GM12892 (cell line): ENCODE measurements at regions not wholly inside any gene's neighbourhood (a gene's known extent, or its start where the extent isn't known, plus 50 kb on each side); places are given as distances from the start of the nearest gene placed in this dataset.

Source experiments
- POLR2A ChIP-seq: IDR thresholded peaks from 2 replicates; pipeline ENCODE4 v1.6.1; 2011; ENCODE audit warnings: low read depth, low read length, control low read depth
- POLR2AphosphoS5 ChIP-seq: IDR thresholded peaks from 2 replicates; pipeline ENCODE4 v1.6.1; 2011; ENCODE audit warnings: low read depth, low read length, control low read depth
- TAF1 ChIP-seq: IDR thresholded peaks from 2 replicates; pipeline ENCODE4 v1.6.1; 2011; ENCODE audit warnings: low read depth, mild to moderate bottlenecking, control low read depth, low read length, borderline replicate concordance

DNA sequence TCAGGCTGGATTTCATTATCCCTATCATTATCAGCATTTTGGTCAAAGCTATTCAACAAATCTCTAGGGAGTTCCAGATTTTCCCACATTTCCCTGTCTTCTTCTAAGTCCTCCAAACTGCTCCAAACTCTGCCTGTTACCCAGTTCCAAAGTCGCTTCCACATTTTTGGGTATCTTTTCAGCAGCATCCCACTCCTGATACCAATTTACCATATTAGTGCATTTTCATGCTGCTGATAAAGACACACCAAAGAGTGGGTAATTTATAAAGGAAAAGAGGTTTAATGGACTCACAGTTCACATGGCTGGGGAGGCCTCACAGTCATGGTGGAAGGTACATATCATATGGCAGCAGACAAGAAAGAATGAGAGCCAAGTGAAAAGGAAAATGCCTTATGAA is 132.8 kb upstream of the SLC7A11 start:
- no peak for TF ChIP-seq POLR2AphosphoS5
- no peak for TF ChIP-seq POLR2A
- no peak for TF ChIP-seq TAF1
